HG03442 (cell line): ENCODE measurements at regions not wholly inside any gene's neighbourhood (a gene's known extent, or its start where the extent isn't known, plus 50 kb on each side); places are given as distances from the start of the nearest gene placed in this dataset.

Experiments used
- ATAC-seq: cut with Tn5 transposase; IDR thresholded peaks from one replicate; pipeline ENCODE4 v1.9.1; 2021; ENCODE audit warnings: mild to moderate bottlenecking, moderate library complexity; ENCODE audit not compliant: unreplicated experiment

DNA sequence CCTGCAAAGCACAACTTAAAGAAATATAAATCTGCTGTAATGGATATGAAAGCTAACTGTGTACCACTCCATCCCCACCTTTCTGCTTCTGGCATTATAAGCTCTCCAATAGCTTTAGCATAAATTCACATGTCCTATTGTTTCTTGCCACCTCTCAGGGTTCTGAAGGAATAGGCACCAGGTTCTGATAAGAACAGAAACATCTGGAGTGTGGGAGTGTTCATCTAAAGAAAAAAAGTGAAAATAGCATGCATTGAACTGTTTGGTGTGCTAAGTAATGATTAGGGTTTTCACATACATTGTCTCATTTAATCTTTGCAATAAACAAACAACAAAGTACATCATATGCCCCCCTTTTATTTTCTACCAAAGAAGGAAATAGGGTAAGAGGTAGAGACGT, 72.3 kb downstream of the FAM76B start:
- ATAC-seq, result no peak

DNA sequence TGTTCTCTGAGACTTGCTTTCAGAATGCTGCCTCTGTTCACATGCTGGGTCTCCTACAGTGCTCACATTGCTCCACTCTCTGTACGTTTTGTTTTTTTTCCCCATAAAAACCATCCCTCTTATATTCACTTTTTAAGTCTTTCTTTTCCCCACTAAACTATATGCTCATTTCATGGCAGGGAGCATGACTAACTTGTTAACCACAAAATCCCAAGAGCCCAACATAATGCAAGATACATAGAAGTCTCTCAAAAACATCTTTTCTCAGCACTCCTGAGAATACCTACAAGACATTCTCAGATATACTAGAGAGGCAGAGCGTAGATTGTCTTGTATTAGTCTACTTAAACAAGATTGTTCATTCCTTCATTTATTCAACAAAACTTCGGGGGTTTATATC, 73.3 kb downstream of the FAM76B start:
- peak; percentile 7 for ATAC-seq

DNA sequence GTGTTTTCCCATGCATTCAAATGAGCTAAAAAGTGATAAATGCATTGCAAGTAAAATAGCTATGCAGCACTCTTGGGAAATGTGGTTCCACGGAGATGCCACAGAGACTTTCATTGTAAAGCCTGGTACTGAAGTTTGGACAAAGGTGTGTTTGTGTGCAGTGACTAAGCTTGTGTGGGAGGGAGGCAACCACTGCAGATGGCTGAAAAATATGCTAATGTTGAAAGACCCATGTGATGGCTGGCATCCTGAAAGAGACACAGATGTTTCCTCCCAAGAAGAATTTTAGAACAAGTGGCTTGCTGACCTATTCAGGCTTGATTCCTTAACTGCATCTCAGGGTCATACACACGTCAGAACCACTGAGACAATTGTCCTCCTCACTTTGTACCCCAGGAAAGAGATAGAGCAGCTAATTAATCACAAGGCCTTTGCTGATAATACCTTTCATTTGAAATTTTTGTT, 73.8 kb downstream of the FAM76B start:
- ATAC-seq, result peak; percentile 85

DNA sequence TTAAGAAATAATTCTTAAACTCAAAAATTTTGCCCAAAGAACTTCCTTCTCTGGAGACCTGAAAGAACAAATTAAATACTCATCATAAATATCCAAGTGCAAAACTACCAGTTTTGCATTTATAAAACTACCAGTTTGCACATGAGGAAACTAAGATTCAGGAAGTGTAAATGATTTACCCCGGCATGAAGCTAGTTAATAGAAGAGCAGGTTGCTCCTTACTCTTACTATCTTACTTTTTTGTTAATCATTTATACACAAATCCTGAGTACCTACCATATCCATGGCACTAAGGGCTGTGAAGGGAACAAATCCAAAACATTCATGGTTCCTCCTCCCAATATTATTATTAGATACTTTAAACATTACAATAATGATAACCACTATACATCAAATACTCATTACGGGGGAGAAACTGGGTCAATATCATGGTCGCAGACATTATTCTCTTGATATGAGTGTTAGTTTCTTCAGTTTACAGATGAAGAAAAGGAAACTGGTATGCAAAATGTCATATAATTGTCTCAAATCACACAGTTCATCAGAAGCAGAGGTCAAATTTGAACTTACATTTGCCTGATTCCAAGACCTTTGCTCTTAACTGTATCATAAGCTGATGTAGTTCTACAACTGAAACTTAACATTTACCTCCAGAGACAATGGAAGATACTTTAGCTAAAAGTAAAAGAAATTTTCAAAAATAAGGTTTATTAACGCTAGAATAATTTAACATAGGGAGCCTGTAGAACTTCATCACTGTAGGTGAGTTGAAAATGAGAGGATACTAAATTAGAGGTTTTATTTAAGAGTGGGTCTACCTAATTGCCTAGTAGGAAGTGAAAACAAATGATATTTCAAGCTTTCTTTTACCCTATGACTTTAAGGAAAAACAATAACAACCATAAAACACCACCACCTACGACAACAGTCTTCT, 74.5 kb downstream of the FAM76B start:
- no peak for ATAC-seq

DNA sequence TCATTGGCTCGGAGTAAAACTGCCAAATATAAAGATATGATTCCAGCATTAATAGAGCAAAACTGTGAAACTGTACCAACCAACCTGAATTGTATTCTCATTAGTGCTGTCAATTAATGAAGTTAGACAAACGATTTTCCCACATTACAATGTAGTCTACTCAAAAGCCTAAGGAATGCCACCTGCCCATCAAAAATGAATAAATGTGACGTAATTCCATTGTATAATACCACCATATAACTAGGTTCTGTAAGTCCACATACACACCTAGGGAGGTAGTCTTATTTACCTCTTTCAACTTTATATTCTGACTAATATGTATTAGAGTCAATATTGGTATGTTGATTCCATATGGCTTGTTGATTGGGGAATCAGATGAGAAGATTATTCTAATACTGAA, 76.2 kb downstream of the FAM76B start:
- ATAC-seq, result no peak

DNA sequence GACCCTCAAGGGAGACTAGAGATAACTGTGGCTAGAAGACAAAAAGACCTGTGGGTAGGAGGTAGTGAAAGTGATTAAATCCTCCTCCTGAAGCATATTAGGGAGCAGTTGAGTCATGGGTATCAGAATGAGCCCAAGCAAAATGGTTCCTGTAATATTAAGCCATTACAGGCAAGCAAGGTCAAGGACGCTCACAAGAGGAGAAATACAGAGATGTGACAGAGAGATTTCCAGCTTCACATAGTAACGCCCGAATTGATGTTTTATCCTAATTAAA, 77.7 kb downstream of the FAM76B start:
- ATAC-seq, result peak; percentile 24

DNA sequence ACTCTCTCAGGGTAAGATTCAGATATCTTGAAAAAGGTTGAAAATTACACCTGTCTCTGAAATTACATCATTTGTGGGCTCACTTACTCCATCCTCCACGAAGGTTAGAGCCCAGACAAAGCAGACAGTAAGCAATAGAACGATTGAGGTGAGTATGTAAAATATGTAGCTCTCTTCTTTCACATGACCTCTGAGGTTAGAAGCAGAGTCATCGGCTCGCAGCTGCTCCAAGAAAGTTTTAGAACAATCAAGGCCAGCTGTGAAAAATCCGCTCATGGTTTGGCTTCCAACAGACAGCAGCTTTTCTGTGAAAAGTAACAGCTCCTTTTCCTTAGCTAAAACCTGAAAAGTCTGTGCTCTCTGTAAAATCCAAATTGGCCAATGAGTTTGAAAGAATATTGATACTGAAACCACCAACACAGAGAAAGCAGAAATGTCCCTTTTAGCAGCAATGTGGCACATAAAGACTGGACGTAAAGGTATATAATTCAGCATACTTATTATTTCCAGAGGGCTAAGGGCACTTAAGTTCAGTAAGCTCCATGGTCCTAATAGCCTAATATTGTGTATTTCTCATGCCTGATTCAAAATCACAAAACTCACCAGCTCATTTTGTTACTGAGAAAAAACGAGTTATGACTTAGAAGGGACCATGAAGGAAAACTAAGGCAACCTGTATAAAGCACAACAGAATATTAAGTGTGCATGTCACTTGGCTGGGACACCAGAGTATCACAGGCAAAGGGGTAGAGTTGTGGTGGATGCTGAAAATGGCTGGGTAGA, 78.2 kb downstream of the FAM76B start:
- peak; percentile 37 for ATAC-seq

DNA sequence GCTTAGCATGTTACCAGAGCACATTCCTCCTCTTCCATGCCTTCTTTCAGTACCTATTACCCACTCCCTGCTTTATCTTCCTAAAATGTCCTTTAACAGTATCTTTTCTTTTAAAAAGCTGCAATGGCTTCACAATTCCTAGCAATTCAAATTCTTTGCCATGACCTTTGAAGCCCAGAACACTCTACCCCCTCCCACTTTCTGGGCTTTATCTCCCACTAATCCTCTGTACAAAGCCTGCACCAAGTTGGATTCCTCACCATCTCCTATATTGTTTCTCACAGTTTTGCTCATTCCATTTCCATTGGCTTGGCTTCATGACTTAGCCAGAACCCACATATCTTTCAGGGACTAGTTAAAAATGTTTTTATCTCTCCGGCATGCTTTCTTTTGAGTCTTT, 80.9 kb downstream of the FAM76B start:
- ATAC-seq, result no peak

DNA sequence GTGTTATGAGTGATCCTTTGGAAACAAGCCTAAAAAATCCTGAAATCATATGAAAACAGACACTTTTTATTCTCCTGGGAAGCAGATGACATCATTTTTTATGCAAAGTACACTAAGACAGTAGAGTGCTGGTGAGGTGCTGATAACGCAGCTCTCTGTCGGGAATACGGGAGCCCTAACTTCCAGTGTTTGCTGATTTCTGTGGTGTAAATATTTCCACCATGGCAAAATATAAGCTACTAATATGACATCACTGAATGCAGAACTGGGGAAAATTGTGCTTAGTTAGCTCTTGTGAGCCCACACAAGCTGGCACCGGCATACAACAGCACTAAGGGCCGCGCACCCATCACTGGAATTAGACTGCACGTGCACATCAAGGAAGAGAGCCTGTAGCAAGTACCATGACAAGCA, 82.6 kb downstream of the FAM76B start:
- ATAC-seq, result no peak

DNA sequence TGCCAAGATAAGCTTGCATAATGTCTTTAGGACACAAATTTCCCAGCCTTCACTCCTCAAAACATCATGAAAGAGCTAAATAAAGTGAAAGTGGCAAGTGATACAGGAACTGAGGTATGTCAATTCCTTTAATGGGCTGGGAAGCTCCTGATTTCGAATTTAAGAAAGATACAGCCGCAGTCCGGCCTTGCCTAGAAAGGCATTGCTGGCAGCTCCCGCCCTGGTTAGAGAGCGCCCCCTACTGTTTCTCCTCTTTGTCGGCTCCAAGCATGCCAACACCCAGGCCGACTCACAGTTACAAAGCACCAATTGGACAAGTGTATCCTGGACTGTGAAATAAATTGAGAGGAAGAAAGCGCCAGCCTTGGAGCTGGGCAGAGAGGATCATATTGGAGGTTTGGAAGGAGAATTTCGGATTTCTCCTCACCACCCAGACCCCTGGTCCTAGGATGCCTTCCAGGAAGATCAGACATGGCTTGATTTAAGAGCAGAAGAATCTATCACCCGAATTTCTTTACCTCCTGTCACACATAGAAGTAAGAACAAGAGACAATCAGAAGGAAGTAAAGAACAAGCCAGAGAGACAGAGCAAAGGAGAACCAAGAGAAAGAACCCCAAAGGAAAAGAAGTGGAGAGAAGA, 84.0 kb downstream of the FAM76B start:
- ATAC-seq, result peak; percentile 90

DNA sequence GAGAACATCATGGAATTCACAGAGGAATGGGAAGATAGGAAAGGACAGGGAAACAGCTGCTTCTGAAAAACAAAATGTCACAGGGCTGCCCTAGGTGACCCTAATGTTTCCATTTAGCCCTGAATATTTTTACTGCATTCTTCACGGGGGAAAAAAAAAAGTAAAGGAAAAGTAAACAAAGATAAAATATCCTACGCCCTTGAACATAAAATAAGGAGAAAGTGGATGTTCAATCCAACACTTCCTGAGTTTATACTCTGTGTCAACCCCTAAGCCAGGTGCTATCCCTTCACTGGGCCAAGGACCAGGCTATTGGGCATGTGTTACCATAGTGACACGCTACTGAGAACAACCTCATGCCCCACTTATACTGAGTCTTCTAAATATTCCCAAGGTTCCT, 84.7 kb downstream of the FAM76B start:
- no peak for ATAC-seq

DNA sequence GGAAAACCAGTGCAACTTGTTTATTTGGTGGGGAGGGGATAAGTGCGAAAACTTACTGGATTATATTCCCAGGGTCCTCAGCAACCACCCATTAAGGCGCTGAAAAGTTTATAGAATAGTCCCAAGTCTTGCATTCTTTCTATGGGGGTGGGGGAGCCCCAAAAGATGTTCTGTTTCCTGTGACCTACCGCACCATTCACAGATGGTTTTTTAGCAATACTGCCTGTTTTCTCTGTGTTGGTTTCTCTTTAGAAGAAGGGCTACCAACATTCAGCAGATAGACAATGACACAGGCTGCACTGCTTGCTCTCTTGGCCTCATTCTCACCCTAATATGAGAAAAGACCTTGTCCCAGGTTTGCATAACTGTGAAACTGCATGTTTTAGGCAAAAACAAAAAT, 86.5 kb downstream of the FAM76B start:
- ATAC-seq, result no peak

DNA sequence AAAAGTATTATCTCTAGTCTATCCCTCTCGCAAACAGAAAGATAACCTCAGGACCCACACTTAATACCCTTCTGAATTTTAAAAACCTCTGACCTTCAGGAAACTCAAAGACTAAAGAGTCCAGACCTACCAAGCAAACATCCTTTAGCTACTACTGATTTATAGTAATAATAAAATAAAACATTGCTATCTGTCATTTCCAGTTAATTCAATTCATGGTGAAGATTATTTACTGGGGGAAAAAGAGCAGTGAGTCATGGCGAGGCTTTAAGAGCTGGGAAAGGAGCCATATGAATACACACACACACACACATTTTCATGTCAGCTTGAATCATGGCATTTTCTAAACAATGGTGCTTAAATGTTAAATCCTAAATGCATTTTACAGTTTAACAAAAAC, 87.1 kb downstream of the FAM76B start:
- no peak for ATAC-seq

DNA sequence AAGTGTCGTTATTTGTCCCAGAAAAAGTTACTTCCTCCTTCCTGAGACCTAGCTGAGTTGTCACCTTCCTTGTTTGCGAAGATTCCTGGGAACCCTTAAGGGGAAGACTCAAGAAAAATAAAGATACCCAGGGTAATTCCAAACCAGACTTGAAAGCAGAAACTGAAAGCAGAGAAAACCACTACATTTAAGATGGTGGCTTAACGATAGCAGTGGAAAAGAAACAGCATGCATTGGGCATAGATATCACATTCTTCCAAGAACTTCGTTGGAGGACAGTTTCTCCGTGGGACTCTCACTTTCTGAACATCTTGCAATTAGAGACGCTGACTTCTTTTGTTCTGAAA, 89.1 kb downstream of the FAM76B start:
- ATAC-seq, result peak; percentile 37

DNA sequence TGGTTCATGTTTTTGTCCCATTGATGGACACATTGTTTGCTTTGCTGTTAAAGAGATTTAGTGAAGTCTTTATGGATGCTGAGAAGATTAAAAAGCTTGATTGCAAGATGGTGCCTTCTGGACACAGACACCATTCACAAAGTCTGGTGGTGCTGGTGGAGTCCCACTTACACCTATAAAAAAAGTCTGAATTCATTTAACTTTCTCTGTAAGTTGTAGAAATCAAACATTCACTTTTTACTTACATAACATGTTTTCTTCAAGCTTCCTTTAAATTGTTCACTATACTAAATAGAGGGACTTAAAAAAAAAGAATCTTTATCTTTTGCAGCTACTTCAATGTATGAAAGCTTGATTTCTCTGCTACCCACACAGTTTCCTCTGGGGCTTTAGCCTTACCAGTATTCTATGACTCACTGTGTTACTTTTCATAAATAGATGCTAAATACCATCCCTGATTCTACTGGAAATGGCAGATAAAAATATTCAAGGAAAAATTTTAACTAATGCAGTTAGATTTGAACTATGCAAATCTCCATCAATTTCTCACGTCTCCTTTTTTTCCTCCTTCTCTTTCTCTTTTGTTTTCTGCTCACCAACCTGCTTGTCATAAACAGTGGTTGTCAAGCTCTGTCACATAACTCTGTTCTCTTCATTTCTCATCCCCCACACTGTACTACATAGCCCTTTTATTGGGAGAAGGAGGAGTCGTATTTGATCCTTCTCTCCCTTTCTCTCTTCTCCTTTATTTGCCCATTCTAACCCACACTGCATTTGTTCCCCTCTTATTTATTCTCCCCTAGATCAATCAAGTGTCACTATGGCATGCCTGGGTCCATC, 89.7 kb downstream of the FAM76B start:
- peak; percentile 60 for ATAC-seq

DNA sequence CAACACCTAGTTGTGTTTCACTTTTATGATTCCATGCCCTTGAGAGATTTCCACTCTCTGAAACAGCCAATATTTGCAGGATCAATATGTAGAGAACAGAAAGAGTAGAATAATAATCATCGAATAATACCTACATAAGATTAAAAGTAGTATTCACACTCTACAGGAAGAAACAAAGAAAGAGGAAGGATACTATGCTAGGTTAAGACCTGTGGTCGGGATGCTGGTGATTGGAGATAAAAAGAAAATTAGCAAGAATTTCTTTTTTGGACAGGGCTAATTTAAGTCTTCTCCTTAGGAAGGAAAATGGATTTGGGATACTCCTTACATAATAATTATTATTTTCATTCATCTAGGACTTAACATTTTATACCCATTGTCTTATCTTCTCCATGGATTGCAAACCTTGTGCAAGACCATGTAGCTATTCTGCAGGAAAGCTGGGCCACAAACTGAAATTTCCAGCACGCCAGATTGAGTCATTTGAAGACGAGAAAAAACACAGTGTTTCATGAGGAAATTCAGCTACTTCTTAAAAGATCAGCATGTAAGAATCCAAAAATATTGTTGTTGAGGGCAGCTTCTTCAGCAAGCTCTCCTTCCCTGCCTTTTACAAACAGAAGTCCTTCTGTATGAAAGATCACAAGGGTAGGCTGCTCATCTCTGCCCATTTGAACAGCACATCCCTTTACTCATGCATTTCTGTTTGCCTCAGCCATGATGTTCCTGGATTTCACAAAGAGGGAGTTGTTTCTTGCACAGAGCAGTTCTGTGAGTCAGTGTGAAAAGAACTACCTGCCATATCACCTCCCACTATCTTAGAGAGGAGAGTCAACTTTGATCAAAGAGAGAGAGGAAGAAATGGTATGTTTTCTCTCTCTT, 90.7 kb downstream of the FAM76B start:
- no peak for ATAC-seq

DNA sequence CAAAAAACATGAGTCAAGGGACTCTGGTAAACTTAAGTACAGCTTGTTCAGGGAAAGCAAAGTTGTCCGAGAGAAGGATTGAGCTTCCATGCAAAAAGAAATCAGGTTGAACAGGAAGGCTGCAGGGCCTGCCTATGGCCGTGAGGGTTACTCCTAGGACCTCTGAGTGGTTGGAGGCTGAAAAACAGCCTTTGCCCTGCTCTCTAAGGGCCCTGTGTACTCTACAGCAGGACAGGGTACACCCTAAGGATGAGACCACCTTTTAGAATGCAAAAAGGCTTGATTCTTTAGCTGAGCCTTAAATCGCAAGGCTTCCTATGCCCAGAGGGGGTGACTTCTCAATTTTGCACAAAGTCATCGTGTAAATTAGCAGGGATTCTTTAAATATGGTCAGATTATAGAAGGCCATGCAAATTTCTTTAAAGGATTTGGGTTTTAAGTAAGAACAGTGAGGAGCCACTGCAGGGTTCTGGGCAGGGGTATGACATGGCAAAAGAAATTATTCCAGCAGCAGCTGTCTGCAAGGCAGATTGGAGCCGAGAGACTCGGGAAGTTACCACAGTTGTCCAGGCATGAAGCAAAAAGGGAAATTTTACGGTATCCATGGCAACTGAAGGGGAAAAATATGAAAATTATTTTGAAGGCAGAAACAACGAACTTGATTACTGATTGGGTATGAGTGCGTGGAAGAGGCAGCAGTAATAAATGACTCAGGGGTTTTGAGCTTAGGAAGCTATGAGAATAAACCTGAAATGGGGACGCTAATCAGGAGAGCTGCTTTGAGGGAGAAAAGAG, 91.8 kb downstream of the FAM76B start:
- ATAC-seq, result no peak

DNA sequence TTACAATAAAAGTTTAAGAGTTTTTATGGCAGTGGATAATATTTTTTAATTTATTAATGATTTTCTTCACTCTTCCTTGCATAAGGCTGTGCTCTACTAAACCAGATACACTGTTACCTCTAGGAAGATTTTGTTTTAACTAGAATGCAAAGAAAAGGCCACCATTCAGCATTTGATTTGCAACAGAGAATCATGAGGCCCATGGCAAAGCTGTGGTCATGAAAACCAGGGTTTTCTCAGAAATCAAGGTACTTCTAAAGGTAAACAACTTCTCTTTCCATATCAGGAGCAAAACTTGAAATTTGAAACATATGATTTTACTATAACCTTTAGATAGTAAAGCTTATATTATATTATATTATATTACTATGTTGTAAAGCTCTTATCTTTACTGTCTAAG, 94.4 kb downstream of the FAM76B start:
- ATAC-seq, result no peak

DNA sequence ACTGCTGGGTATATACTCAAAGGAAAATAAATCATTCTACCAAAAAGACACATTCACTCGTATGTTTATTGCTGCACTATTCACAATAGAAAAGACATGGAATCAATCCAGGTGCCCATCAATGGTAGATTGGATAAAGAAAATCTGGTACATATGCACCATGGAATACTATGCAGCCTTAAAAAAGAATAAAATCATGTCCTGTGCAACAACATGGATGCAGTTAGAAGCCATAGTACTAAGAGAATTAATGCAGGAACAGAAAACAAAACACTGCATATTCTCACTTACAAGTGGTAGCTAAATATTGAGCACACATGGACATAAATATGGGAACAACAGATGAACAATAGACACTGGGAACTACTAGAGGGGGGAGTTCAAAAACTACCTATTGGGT, 96.3 kb downstream of the FAM76B start:
- ATAC-seq, result no peak
